NCI-H524 (cell line): ENCODE measurements at regions not wholly inside any gene's neighbourhood (a gene's known extent, or its start where the extent isn't known, plus 50 kb on each side); places are given as distances from the start of the nearest gene placed in this dataset.
"Not testable (repeated sequence)": the region's sequence is repeated elsewhere in the genome, so short reads cannot be mapped to it uniquely, and the experiment has no call there.

Source experiments
- DNase-seq, 2 experiments: peaks; one replicate each; lab custom pipeline; 2025; lab: John Stamatoyannopoulos, UW

DNA sequence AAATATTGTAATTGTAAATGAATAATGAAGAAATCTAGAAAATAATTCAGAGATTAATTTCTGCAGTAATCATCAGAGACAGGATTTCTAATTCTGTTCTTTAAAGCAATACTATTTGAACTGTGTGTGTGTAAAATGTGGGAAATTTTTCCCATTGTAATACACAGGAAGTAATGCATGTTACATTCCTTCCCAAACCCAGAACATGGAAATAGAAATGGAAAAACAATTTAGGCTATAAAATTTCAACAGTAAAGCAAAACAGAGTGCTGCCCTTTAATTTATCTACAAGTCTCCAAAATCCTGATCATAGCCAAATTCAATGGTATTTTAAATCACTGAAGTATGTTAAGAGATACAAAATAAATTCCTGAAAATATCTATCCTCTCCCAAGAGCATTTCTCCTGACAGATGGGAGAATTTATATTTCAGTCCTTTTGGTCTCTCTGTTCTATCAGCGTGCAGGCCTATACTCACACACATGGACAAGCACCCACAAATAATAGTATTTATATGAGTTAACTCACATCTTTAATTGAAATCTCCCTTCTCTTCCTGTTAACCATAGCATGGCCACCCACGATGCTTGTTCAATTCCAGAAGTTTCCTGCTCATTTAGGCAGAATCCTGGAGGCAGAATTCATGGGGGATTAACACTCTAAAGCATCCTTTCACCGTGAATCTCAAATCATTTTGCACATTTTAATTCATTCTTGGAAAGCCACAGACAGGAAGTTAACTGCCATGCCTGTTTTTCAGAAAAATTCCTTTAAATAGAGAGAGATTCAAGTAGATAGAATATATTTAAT lies 1465.4 kb upstream of the FLRT2 start:
- DNase-seq = no peak

DNA sequence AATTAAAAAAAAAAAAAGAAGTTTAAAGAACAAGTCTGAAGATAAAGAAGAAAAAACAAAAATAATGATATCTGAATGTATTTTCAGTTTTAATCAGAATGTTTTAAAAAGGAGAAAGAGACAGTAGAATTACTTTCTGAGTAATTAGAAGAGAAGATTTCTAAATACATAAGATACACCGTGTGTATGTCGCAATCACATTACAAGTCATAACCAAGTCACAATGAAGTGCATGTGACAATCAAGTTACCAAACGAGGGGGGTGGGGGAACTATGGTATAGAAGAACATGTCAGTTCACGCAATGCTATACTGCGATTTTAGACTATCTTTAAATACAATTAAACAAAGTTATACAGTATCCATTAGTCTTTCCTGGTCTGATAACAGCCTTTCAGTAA lies 1464.1 kb upstream of the FLRT2 start:
- DNase-seq = no peak

DNA sequence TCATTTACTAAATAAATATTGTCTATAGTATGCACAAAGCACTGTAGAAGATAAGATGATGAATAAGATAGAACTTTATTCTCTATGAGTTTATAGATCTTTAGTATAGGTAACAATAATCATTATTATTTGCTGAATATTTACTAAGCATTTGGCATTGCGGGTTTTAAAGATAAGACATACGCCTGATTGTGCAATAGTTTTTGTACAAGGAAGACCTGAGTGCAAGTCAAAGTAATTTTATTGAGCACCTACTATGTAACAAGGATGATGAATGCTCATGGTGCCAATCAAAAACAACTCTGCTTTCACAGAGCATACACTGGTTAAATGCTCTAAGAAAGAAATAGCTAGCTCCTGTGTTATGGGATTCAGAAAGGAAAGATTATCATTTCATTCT lies 1461.7 kb upstream of the FLRT2 start:
- no peak for DNase-seq

DNA sequence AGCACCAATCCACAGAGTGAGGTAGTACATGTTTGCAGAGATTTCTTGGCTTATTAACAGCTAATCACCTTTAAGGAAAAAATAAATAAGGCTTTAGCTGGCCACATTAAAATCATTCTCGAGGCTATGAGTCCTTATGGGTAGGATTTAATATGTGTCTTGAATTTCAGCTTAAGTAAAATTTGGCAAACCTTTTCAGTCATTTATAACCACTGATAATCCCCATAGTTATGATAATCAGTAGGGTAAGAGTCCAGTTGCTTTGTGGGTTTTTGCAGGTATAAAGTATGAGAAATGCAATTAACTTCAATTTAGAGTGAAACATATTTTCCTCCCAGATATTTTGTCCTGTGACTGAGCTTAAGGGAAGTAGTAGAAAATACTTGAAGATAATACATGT lies 1458.9 kb upstream of the FLRT2 start:
- DNase-seq = peak in 1 of 2 experiments; percentile 23

GRCh38 chr14:84074626-84075025 lies 1455.3 kb upstream of the FLRT2 start:
- DNase-seq = no peak

GRCh38 chr14:84080944-84081343 lies 1449.0 kb upstream of the FLRT2 start:
- no peak for DNase-seq

DNA sequence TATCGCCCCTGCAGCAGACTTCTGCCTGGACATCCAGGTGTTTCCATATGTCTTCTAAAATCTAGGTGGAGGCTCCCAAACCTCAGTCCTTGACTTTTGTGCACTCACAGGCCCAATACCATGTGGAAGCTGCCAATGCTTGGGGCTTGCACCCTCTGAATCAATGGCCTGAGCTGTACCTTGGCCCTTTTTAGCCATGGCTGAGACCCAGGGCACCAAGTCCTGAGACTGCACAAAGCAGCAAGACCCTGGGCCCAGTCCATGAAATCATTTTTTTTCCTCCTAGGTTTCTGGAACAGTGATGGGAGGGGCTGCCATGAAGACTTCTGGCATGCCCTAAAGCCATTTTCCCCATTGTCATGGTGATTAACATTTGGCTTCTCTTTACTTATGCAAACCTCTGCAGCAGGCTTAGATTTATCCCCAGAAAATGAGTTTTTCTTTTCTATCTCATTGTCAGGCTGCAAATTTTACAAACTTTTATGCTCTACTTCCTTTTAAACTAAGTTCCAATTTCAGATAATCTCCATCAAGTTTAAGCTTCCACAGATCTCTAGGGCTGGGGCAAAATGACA lies 1445.8 kb upstream of the FLRT2 start:
- no peak for DNase-seq

- no peak for DNase-seq
Observed at GRCh38 chr14:84085493-84085892, 1444.5 kb upstream of the FLRT2 start.

GRCh38 chr14:84086714-84087113 lies 1443.2 kb upstream of the FLRT2 start:
- no peak for DNase-seq

- no peak for DNase-seq
Observed at GRCh38 chr14:84087986-84088531, 1441.9 kb upstream of the FLRT2 start.

GRCh38 chr14:84090837-84091236 lies 1439.1 kb upstream of the FLRT2 start:
- DNase-seq = no peak

DNA sequence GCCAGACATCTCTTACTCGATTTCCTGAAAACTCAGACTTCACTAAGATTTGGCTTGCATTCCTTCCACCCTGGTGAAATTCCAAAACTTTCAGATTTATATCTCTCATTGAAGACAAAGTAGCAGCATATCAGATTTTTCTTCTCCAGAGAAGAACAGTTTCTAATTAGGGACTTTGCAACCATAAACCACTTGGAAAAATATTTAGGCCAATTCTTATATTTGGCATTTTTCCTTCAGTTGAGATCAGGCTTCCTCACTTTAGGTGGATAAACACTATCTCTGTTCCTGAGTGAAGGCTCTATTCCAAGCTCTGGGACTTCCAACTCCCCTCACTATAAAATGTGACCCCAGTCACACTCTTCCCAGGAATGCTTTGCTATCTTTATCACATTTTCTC lies 1434.3 kb upstream of the FLRT2 start:
- no peak for DNase-seq

DNA sequence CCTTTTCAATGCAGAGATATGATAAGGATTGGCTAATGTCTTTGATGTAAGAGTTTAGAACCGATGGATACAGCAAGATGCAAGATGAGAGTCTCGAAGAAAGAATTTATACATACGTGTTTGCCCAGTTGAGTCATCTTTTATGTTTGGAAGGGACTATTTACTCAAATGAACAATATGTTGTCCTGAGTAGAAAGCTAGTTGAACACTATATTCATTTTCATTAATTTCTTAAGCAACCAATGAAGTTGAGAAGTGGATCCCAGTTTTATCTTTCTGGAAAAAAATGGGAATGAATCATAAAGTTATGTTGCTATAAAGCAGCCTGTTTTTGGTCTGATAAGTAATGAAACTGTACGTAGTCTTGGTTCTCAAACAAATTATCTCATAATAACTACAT lies 1431.7 kb upstream of the FLRT2 start:
- DNase-seq = no peak

- not testable (repeated sequence) for DNase-seq
Observed at GRCh38 chr14:84099560-84099959, 1430.4 kb upstream of the FLRT2 start.

GRCh38 chr14:84107835-84108343 lies 1422.1 kb upstream of the FLRT2 start:
- DNase-seq = no peak

GRCh38 chr14:84108746-84109457 lies 1421.0 kb upstream of the FLRT2 start:
- DNase-seq = no peak

DNA sequence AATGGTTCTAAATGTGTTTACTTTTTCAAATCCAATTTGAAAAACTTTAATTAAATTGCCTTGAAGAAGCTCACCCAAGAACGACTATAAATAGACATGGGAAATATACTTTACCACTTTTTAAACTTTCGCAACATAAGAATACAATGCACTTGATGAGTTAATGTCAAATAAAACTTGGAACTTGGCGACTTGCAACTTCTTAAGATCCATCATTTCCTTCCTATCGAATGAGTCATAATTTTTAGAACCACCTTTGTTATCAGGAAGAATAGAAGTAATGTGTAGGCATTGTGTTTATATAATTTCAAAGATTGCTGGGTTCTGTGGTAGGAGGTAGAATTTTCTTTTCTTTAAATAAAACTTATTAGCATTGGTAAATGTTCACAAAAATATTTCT lies 1417.4 kb upstream of the FLRT2 start:
- no peak for DNase-seq

GRCh38 chr14:84125676-84126075 lies 1404.3 kb upstream of the FLRT2 start:
- no peak for DNase-seq

- no peak for DNase-seq
Observed at GRCh38 chr14:84127495-84127894, 1402.4 kb upstream of the FLRT2 start.

DNA sequence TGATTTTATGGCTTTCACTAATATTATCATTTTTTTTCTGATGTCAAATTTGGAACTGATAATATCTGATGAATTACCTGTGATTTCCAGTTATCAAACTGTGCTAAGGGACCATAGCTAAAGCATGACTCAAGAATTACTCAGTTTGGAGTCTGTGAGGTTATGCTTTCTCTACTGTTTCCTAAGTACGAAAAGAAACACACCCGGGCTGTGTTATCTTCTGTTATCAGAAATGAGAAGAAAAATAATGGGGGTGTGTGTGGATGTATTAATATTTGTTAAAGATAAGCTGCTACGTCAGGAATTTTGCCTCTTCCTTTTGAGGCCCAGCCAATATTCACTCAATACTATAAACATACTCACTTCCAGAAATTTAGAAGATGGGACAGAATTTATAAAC lies 1401.9 kb upstream of the FLRT2 start:
- DNase-seq = no peak

- no peak for DNase-seq
Observed at GRCh38 chr14:84129007-84129406, 1400.9 kb upstream of the FLRT2 start.

DNA sequence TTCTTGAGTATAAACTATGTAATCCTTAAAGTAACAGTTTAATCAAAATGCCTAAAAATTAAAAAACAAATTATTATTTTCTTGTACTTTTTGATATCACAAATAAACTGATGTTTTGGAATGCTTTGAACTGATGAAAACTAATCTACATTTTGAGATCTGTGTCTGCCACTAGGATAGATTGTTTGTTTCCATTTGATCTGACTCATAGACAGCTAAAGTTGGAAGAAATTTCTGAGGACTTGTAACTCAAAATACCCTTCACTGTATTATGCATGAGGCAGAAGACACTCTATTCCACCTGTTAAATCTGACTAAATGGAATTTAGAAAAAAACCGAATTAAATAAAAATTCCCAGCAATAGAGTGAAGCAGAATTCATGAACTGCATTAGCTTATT lies 1400.0 kb upstream of the FLRT2 start:
- no peak for DNase-seq

- no peak for DNase-seq
Observed at GRCh38 chr14:84131924-84132323, 1398.0 kb upstream of the FLRT2 start.
